NCI-H510A (cell line): ENCODE measurements at regions not wholly inside any gene's neighbourhood (a gene's known extent, or its start where the extent isn't known, plus 50 kb on each side); places are given as distances from the start of the nearest gene placed in this dataset.
"Not testable (repeated sequence)": the region's sequence is repeated elsewhere in the genome, so short reads cannot be mapped to it uniquely, and the experiment has no call there.

Experiments
- DNase-seq: peaks from one replicate; lab custom pipeline; 2025; lab: John Stamatoyannopoulos, UW

DNA sequence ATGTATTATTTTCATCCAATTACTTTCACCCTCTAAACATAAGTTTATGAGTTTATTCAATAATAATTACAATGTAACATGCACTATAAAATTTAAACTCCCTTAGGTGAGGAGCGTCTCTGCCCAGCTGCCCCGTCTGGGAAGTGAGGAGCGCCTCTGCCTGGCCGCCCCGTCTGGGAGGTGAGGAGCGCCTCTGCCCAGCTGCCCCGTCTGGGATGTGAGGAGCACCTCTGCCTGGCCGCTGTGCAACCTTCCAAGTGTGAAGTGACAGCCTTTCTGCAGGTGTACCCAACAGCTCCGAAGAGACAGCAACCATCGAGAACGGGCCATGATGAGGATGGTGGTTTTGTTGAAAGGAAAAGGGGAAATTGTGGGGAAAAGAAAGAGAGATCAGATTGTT is 618.9 kb upstream of the GHITM start:
- DNase-seq, result not testable (repeated sequence)

DNA sequence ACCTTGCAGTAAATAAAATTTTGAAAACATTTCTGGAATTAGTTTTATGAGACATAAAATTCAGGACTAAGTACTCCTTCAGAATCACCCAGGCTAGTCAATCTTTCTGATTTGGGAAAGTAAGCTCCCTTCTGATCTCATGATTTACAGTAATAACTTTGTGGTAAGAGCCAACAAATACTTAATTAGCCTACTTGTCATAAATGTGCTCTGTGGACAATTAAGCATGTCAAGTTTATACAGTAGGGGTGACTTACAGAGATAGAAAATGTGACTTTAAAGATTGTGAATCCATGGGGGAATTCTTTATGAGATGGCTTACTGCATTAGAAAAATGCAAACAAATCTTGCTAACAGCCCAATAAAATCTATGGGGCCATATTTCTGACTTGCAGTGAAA is 616.9 kb upstream of the GHITM start:
- no peak for DNase-seq

DNA sequence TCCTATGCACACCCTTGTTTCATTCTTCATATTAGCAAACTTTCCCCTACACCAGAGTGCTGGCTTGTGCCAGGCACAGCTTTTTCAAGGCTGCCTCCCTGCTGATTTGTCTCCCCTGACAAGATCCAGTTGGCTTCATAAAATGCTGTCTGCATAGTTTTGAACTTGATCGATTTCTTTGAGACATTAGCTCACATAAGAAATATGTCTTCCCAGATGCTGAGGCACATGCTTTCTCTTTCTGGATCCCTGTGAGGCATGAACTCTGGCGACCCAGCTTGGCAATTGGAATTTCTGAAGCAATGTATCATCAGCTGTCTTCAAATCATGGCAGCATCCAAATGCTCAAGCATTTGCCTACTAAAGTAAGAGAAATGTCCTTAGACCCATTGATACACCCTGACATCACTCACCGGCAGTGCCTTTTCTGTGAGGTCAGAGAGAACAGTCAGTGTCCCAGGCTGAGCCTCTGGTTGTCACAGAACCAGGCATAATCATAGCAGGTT is 616.4 kb upstream of the GHITM start:
- DNase-seq, result no peak

DNA sequence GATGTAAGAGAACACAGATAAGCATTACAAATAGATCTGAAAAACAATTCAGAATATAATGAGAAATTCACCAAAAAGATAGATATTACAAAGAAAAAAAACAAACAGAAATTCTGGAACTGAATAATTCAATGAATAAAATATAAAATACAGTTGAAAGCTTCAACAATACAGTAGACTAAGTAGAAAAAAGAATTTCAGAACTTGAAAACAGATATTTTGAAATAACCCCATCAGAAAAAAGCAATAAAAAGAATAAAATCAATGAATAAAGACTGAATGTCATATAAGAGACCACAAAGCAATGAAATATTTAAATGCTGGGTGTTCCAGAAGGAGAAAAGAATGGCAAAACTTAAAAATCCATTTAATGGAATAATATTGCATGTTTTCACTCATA is 611.4 kb upstream of the GHITM start:
- DNase-seq, result no peak

DNA sequence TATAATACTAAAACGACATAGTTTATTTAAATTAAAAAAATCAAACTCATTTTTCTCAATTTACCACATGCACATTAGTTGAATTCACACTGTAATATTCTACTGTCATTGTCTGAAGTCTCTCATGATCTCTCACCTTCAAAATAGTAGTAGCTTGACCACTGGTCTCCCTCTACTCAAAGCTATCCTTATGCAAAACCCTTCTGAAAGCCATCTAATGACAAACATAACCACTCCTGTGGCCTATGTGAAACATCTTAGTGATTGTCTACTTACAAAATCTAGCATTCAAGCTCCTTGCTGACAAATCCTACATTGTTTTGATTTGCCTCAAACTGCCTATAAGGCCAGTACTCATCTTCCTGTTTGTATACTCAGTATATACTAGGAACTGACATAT is 606.0 kb upstream of the GHITM start:
- no peak for DNase-seq

DNA sequence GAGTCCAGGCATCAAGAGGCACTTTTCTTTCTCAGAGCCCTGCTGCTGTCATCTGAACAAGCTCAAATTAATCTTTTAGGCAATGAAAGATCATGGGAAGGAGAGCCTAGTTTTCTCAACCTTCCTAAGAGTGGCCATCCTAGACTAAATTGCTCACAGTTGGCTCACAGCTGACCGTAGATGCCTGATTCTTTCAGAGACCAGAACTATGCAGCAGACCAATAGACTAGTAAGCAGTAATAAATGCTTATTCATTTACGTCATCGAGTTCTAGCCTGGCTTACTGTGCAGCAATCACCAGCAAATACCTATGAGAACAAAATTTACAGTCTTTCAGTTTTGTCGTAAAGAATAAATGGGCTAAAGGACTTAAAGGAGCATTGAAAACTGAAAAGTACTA is 602.9 kb upstream of the GHITM start:
- no peak for DNase-seq

DNA sequence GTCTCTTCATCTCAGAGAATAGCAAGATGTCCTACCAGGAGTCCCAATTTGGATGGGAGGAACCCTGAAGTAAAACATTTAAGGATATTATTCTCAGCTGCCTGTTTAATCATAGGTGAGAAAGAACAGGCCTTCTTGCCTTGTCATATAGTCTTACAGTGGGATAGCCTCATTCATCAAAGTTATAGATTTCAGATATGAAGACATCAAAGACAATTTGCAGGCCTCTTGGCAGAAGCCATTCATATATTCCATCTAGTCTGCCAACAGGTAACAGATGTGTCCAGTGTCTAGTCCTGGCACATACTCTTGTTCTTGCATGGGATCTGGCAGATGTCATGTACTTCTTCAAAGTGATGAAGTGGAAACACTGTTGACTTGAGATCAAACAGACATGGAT is 601.3 kb upstream of the GHITM start:
- no peak for DNase-seq

DNA sequence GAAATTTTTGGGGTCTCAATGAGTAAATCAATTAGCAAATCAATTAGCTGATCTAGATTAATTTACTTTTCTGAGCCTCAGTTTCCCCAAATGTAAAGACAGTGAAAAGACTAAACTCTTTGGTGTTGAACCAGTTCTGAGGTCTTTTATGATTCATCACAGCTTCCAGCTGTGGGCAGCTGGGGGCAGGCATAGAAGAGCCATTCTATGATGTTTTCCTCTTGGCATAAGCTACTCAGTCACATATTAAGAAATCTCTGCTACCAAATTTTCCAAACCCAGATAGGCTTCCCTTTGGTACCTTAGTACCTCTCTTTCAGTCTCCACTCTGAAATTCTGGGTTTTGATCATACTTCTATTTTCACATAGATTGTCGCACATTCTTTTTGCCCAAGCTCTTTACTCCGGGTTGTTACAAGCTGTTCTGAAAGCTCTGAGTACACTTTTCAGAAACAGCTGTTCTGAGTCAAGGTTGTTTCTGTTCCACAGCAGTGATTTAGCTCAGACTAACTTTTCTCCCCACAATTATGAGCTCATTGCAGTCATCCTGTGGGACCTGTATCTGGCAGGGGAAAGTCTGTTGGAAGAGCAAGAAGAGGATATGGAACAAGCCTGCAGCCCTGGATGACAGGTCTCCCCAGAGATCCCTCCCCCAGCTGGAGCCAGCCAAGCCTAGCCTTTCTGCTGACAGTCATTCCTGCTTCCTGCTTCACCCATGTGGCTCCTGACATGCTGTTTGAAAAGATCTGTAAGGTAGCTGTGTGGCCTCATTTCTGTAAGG is 599.6 kb upstream of the GHITM start:
- DNase-seq, result no peak

DNA sequence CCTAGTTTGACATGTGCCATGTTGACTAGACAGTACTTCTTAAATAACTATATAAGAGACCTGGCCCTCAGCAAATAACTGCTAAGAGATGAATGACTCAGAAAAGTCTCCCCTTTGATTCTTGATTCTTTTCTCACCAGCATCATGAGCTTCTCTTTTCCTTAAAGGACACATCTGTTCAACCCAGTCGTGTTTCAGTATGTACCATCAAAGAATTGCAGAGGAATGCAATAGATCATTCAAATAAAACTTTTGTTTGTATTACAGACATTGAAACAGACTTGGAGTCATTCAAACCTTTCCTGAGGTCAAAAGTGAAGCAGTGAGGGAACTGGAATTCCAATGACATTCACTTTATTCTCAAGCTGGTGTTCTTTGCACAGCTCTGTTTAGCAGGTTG is 598.3 kb upstream of the GHITM start:
- DNase-seq, result no peak

DNA sequence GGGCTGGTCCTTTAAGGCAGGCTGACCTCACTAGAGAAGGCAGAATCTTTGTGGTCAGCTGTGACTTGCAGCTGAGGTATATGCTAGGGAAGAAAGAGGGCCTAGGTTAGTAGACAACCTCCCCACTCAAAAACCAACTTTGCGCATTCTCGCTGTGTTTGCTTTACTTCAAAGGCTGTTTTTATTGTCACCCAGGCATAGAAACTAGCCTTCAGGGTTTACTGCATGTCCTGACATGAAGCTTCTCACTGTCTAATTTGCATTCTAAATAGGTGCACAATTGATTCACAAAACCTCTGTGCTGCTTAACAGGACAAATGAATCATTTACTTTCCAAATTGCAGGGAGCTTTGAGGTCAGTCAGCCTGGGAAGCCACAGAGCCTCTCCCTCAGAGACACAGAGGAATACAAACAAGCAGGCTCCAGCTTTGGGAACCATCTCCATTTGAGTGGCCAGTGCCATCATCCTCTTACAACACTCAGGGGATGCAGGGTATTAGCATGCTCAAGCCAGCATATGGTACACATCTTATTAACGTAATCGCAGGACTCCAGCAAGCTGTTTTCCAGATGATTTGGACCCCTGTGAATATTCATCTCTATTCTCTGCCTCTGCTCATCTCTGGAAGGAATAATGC is 596.4 kb upstream of the GHITM start:
- peak; percentile 58 for DNase-seq

DNA sequence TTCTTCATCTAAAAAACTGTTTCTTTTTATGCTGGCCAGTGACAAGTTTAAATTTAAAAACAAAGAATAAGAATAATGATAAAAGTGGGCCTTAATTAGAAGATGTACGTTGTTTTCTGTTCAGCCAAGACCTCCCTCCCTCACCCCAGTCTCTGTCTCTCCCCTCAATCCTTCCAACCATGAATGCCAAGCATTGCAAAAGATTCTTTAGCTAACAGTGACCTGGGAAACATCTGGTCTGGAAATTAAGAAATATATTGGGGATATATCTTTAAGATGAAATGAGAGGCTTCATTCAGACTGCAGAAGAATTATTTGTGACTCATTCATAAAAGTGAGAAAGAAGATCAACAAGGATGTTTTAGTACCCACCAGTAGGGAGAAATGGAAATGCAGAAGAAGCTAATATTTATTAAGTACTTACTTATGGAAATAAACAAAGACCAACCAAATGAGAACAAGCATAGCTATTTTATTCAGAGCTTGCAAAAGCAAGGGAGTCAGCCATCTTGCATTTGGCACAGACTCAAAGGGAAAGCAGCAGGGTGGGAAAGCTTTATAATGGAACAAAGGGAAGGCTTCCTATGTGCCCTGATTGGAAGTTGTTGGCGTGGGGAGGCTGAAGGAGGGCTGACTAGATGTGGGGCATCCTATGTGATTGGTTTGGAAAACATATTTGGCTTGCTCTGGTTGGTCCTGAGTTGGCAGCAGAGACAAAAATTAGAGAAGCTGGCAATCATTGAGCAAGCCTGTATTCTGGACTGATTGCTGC is 595.4 kb upstream of the GHITM start:
- no peak for DNase-seq

DNA sequence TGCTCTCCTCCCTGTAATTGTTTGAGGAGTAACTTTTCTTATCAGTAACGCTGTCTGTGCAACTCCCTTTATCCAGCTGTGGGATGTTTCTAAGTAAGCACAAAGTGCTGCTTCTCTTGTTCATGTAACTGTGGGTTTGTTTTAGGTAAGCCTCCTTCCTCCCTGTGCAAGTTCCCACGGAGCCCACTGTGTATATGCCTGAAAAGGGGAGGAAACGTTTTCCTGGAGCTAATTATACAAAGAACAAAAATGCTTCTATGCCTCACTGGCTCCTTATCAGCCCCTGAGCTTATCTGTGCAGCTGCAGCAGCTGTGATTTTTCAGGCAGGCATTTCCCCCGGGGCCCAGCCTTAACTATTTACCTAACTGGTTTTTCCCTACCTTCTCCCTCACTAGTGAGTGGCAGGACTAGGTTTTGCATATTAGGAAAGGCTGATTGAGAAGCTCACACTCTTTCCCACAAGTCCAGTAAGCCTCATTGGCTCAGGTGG is 593.4 kb upstream of the GHITM start:
- no peak for DNase-seq

DNA sequence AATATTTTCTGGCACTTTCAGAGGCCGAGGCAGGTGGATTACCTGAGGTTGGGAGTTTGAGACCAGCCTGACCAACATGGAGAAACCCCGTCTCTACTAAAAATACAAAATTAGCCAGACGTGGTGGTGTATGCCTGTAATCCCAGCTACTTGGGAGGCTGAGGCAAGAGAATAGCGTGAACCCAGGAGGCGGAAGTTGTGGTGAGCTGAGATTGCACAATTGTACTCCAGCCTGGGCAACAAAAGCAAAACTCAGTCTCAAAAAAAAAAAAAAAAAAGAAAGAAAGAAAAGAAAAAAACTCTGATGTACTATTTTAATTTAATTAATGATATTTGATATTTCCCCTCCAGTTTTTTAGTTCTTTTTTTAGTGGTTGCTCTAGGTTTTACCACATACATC is 588.1 kb upstream of the GHITM start:
- not testable (repeated sequence) for DNase-seq

DNA sequence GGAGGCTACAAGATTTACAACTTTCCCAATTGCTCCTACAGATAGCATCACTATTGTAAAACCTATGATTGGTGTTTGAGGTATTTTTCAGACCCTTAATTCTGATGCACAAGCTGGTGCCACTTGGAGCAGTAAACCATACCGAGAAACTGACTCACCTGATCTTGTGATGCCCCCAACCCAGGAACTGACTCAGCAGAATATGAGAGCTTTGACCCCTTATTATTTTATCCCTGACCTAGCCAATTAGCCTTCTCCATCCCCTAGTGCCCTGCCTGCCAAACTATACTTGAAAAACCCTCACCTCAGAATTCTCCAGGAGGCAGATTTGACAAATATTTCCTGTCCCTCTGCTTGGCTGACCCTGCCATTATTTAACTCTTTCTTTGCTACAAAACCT is 585.9 kb upstream of the GHITM start:
- DNase-seq, result no peak

DNA sequence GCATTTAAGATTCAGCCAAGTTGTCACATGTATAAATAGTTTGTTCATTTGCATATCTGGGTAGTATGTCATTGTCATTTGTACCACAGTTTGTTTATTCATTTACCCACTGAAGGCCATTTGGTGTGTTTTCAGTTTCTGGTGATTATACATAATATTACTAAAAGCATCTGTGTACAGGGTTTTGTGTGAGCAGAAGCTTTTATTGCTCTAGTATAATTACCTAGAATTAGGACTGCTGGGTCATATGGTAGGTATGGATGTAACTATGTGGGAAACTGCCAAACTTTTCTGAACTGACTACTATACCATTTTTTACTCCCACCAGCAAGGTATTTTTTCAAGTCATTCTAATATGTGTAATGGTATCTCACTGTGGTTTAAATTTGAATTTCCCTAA is 584.0 kb upstream of the GHITM start:
- DNase-seq, result no peak

DNA sequence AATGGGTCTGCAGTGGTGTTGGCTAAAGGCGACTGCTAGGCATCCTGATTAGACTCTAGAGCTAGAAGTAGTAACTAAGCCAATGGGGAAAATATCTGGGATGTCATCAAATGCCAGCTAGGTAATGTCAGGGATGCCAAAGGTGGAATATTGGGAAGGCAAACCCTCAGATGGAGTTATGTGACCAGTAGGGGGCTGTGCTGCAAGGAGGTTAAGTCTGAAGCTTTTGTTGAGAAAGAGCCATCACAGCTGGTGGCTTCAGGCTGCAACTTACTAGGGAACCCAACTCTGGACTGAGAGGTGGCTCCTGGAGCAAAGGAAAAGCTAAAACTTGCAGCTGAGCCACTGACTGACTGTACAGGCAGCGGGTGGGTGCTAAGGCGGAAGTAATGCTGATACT is 576.9 kb upstream of the GHITM start:
- no peak for DNase-seq

DNA sequence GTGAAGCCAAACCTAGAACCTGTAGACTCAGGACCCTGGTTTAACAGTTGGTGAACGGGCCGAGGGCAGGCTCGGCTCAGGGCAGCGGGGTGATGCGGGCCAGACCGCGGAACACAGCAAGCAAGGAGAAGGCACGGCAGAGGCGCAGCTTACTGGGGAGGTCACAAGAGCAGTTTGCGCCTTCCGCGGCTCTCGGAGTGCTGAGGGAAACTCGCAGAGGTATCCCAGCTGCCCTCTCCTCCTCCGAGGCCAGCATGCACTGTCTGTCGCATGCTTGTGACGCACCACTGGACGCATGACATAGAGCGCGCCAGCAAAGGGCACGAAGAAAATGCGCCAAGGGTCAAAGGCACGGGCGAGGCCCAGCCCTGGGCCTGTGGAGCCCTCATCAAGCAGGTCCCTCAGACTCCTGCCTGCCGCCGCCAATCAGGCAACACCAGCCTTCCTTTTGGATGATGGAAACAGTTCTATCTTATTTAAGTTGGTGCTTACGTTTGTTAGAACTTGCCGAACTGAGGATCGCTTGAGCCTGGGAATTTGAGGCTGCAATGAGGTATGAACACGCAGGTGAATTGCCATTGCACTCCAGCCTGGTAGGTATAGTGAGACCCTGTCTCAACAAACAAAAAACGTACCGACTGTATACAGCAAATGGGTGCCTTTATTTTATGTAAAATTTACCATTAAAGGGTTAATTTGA is 574.3 kb upstream of the GHITM start:
- no peak for DNase-seq

DNA sequence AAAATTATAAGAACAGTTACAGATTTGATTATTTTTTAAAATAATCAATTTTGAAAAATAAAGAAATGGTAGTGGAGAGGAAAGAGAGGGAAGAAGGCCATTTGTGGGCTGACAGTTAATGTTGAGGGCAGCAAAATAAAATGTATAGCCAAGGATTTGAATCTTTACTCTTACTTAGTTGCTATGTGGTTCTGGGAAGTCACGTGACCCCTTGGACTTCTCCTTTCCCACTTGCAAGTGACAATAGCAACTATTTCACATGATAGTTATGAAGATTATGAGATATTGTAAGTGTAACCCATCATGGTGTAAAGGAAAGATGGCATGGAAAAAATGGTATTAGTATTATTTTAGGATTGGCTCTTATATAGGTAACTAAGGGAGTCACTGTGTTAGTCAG is 567.3 kb upstream of the GHITM start:
- DNase-seq, result no peak

DNA sequence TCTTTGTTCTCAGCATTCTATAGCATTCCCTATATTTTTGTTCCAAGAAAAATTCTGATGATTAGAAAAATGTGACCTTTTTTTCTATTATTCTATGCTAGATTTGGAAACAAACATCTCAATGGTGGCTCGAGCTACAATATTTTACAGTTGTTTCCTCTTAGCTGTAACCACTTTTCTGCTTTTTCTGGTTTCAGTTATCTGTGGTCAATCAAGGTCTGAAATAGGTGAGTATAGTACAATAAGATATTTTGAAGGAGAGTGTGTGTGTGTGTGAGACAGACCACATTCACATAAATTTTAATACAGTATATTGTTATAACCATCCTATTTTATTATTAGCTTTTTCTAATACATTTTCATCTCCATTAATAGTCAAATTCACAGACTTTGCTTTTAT is 564.5 kb upstream of the GHITM start:
- DNase-seq, result no peak

DNA sequence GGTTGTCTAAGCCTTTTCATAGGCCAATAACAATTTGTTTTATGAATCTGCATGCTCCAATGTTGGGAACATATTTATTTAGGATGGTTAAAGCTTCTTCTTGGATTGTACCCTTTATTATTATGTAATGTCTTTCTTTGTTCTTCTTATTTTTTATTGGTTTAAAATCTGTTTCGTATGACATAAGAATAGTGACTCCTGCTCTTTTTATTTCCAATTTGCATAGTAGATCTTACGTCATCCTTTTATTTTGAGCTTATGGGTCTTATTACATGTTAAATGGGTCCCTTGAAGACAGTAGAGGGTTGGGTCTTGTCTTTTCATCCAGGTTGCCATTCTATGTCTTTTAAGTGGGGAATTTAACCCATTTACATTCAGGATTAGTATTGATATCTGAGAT is 561.9 kb upstream of the GHITM start:
- DNase-seq, result no peak

DNA sequence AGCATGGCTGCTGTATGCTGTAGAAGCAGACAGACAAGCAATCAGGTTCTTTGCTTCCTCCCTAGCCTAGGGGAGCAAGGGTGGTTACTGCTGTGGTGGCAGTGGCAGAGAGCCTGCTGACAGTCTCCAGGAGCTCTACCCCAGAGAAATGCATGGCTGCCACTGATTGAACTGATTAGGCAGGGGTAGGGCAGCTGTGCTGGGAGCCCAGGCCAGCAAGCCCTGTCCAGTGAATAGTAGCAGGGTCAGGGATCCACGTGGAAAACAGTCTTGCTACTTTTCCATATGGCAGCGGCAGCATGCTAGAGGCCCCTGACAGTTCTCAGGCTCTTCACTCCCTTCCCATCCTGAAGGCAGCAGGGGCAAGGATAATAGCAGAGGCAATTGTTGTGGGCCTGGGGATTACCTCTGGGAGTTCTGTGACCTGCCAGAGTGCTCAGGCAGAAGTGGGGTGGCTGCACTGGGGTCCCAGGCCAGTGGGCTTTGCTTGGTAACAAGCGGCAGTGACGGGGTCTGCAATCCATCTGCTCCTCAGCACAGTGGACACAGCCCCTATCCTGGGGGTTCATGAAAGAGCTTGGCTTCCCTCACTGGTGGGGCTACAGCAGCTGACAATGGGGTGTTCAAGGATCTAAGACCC is 558.8 kb upstream of the GHITM start:
- no peak for DNase-seq
